ENCODE measurements at regions not wholly inside any gene's neighbourhood (a gene's known extent, or its start where the extent isn't known, plus 50 kb on each side); places are given as distances from the start of the nearest gene placed in this dataset.

- no peak for TF ChIP-seq SIN3A (IDR thresholded peaks at IDR 0.05; ENCODE audit: borderline replicate concordance, insufficient read depth, low read length)
- no peak for TF ChIP-seq FOXP2 (optimal IDR thresholded peaks at IDR 0.05; ENCODE audit: borderline replicate concordance, extremely low read depth, extremely low read length, insufficient read depth)
- no peak for TF ChIP-seq TAF1 (IDR thresholded peaks at IDR 0.05; ENCODE audit: borderline replicate concordance, insufficient read depth, low read length)
- TF ChIP-seq, protein P1, sequence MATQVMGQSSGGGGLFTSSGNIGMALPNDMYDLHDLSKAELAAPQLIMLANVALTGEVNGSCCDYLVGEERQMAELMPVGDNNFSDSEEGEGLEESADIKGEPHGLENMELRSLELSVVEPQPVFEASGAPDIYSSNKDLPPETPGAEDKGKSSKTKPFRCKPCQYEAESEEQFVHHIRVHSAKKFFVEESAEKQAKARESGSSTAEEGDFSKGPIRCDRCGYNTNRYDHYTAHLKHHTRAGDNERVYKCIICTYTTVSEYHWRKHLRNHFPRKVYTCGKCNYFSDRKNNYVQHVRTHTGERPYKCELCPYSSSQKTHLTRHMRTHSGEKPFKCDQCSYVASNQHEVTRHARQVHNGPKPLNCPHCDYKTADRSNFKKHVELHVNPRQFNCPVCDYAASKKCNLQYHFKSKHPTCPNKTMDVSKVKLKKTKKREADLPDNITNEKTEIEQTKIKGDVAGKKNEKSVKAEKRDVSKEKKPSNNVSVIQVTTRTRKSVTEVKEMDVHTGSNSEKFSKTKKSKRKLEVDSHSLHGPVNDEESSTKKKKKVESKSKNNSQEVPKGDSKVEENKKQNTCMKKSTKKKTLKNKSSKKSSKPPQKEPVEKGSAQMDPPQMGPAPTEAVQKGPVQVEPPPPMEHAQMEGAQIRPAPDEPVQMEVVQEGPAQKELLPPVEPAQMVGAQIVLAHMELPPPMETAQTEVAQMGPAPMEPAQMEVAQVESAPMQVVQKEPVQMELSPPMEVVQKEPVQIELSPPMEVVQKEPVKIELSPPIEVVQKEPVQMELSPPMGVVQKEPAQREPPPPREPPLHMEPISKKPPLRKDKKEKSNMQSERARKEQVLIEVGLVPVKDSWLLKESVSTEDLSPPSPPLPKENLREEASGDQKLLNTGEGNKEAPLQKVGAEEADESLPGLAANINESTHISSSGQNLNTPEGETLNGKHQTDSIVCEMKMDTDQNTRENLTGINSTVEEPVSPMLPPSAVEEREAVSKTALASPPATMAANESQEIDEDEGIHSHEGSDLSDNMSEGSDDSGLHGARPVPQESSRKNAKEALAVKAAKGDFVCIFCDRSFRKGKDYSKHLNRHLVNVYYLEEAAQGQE (IDR thresholded peaks at IDR 0.05; ENCODE audit: insufficient read depth in 1 of 2, low read depth in 2 of 2, low read length in 2 of 2) = no peak
- no peak for TF ChIP-seq POLR2AphosphoS5 (IDR thresholded peaks at IDR 0.05; ENCODE audit: low read depth, low read length)
These were observed 172.0 kb downstream of the ZFP36L2 start for GRCh38 chr2:43054367-43054766.

- TF ChIP-seq TAF1 (IDR thresholded peaks at IDR 0.05; ENCODE audit: borderline replicate concordance, insufficient read depth, low read length) = no peak
- TF ChIP-seq, protein P1 (IDR thresholded peaks at IDR 0.05; ENCODE audit: insufficient read depth in 1 of 2, low read depth in 2 of 2, low read length in 2 of 2) = no peak
- TF ChIP-seq SIN3A (IDR thresholded peaks at IDR 0.05; ENCODE audit: borderline replicate concordance, insufficient read depth, low read length) = no peak
- no peak for TF ChIP-seq FOXP2 (optimal IDR thresholded peaks at IDR 0.05; ENCODE audit: borderline replicate concordance, extremely low read depth, extremely low read length, insufficient read depth)
- TF ChIP-seq POLR2AphosphoS5 (IDR thresholded peaks at IDR 0.05; ENCODE audit: low read depth, low read length) = no peak
These were observed 173.5 kb downstream of the ZFP36L2 start for GRCh38 chr2:43052944-43053306.

- TF ChIP-seq, protein P1 (IDR thresholded peaks at IDR 0.05; ENCODE audit: insufficient read depth in 1 of 2, low read depth in 2 of 2, low read length in 2 of 2) = no peak
- TF ChIP-seq POLR2AphosphoS5 (IDR thresholded peaks at IDR 0.05; ENCODE audit: low read depth, low read length) (no peak), SIN3A (IDR thresholded peaks at IDR 0.05; ENCODE audit: borderline replicate concordance, insufficient read depth, low read length) (no peak), TAF1 (IDR thresholded peaks at IDR 0.05; ENCODE audit: borderline replicate concordance, insufficient read depth, low read length) (no peak), FOXP2 (optimal IDR thresholded peaks at IDR 0.05; ENCODE audit: borderline replicate concordance, extremely low read depth, extremely low read length, insufficient read depth) (no peak)
These were observed 174.0 kb downstream of the ZFP36L2 start for GRCh38 chr2:43052204-43052943.

DNA sequence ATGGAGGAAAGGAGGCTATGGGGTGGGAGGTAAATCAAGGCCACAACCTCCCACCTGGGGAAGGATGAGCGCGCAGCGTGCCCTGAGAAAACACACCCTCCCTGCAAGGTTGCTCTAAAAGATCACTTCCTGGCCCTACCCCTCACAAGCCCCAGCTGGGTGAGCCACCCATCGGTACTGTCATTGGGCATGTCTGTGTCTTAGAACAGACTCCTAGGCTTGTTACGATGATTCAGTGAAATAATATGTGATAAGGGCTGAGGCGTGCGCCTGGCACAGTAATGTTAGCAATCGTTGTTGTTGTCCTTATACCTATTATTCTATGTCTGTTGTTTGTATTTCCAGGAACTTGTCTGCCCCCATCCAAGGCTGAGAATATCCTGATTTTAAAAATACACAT, 175.1 kb downstream of the ZFP36L2 start:
- TF ChIP-seq TAF1 (IDR thresholded peaks at IDR 0.05; ENCODE audit: borderline replicate concordance, insufficient read depth, low read length) = no peak
- TF ChIP-seq SIN3A (IDR thresholded peaks at IDR 0.05; ENCODE audit: borderline replicate concordance, insufficient read depth, low read length) = no peak
- TF ChIP-seq, protein P1 (IDR thresholded peaks at IDR 0.05; ENCODE audit: insufficient read depth in 1 of 2, low read depth in 2 of 2, low read length in 2 of 2) = no peak
- no peak for TF ChIP-seq FOXP2 (optimal IDR thresholded peaks at IDR 0.05; ENCODE audit: borderline replicate concordance, extremely low read depth, extremely low read length, insufficient read depth)
- TF ChIP-seq POLR2AphosphoS5 (IDR thresholded peaks at IDR 0.05; ENCODE audit: low read depth, low read length) = no peak

Data from PFSK-1 (cell line).